Common myeloid progenitor, CD34-positive (primary cell): ENCODE measurements at regions not wholly inside any gene's neighbourhood (a gene's known extent, or its start where the extent isn't known, plus 50 kb on each side); places are given as distances from the start of the nearest gene placed in this dataset.

Source experiments
- CTCF ChIA-PET: fragments of 350-600 bp; sonication (Branson Sonifier 250); formaldehyde crosslinking; loops from one replicate; lab custom pipeline; 2021; ENCODE audit warnings: antibody characterized with exemption; lab: Charles Lee
- POLR2A ChIA-PET: fragments of 350-600 bp; sonication (Branson Sonifier 250); formaldehyde crosslinking; loops from one replicate; lab custom pipeline; 2021; ENCODE audit warnings: antibody characterized with exemption; lab: Charles Lee
- DNase-seq, 3 donors: peaks; one replicate each; pipeline versions ENCODE4 v3.0.0 to v3.0.0-alpha.2; 2013
- H3K27ac ChIP-seq, 2 experiments: 1 replicate in 1 of 2; 2 replicates in 1 of 2; pipeline ENCODE4 v1.7.0; 2013; ENCODE audit warnings: inconsistent platforms in 2 of 2, low read length in 2 of 2, mild to moderate bottlenecking in 2 of 2, low read depth in 1 of 2, moderate library complexity in 1 of 2; ENCODE audit not compliant: severe bottlenecking in 2 of 2, insufficient read depth in 1 of 2, poor library complexity in 1 of 2
- H3K27me3 ChIP-seq, 5 experiments: replicated peaks in 2 of 5; 1 replicate in 3 of 5; 2 replicates in 2 of 5; pipeline versions ENCODE4 v1.6.1 to v1.7.0; 2013; ENCODE audit warnings: low read length in 4 of 5, mild to moderate bottlenecking in 2 of 5, moderate library complexity in 2 of 5, inconsistent platforms in 1 of 5; ENCODE audit not compliant: insufficient read depth in 5 of 5, control insufficient read depth in 4 of 5
- H3K36me3 ChIP-seq, 4 experiments: 1 replicate in 2 of 4; 2 replicates in 2 of 4; pipeline versions ENCODE4 v1.6.1 to v1.7.0; 2013; ENCODE audit warnings: low read length in 3 of 4, control low read depth in 1 of 4, mild to moderate bottlenecking in 1 of 4; ENCODE audit not compliant: control insufficient read depth in 4 of 4, insufficient read depth in 4 of 4
- H3K4me1 ChIP-seq, 4 experiments: 1 replicate in 3 of 4; 2 replicates in 1 of 4; pipeline versions ENCODE4 v1.6.1 to v1.7.1; 2013; ENCODE audit warnings: low read length in 3 of 4, mild to moderate bottlenecking in 3 of 4, control low read depth in 1 of 4, inconsistent platforms in 1 of 4, moderate library complexity in 1 of 4; ENCODE audit not compliant: control insufficient read depth in 4 of 4, insufficient read depth in 4 of 4; ENCODE audit errors: control extremely low read depth in 1 of 4
- H3K4me3 ChIP-seq, 7 experiments: 1 replicate in 4 of 7; 2 replicates in 3 of 7; pipeline versions ENCODE4 v1.5.1 to v1.7.0; 2013; ENCODE audit warnings: mild to moderate bottlenecking in 7 of 7, low read length in 6 of 7, moderate library complexity in 6 of 7, inconsistent platforms in 2 of 7, low read depth in 2 of 7, control low read depth in 1 of 7; ENCODE audit not compliant: insufficient read depth in 4 of 7, control insufficient read depth in 1 of 7; ENCODE audit errors: extremely low read depth in 1 of 7
- H3K9me3 ChIP-seq, 5 experiments: 1 replicate in 4 of 5; 2 replicates in 1 of 5; pipeline versions ENCODE4 v1.6.1 to v1.7.1; 2013; ENCODE audit warnings: low read length in 4 of 5, mild to moderate bottlenecking in 2 of 5, inconsistent platforms in 1 of 5, low read depth in 1 of 5, moderate library complexity in 1 of 5; ENCODE audit not compliant: control insufficient read depth in 4 of 5, insufficient read depth in 2 of 5; ENCODE audit errors: control extremely low read depth in 1 of 5
- WGBS: methylation state at CpG from one replicate; pipeline ENCODE4 v1.1.5; 2013; ENCODE audit not compliant: insufficient coverage; 5-methylcytosine and 5-hydroxymethylcytosine counted together

DNA sequence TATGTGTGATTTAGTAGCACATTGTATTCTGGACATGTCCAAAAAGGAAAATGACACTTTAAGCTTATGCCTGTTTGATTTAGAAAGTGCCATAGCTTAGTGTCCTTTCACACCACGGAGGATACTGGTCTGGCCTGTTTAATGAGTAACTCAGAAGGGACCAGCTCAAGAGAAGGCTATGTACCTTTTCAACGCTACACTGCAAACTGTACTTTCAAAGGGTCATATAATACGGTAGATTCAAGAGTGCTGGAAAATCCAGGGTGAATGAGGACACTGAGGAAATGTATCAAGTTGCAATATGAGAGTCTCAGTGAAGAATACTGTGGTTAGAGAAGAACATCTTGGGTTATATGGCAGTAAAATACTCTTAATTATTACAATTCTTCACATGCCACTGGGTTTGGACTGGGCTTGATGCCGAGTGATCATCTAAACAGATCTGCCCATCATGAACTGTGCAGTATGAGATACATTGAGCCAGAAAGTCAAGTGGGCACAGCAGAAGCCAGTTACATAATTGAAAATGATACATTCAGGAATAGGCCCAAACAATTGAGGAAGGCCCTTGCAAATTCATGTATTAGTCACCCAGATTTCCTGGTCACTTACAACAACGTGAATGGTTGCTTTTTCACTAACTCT lies 1211.5 kb upstream of the CDH9 start:
- ChIA-PET POLR2A (no interaction called here), CTCF (no interaction called here)
- H3K4me1 ChIP-seq = no peaks in the 10 kb centered on the region
- no peaks in the 10 kb centered on the region for H3K36me3 ChIP-seq
- no peaks in the 10 kb centered on the region for H3K27me3 ChIP-seq
- H3K27ac ChIP-seq = no peak overlapping the region
- 92% methylated on average over 4 of the region's 5 CpGs for WGBS
- no peak for DNase-seq
- H3K4me3 ChIP-seq = no peak overlapping the region
- H3K9me3 ChIP-seq = peaks cover 0 to 4% (median 0%) of the 10 kb centered on the region in 5 experiments

DNA sequence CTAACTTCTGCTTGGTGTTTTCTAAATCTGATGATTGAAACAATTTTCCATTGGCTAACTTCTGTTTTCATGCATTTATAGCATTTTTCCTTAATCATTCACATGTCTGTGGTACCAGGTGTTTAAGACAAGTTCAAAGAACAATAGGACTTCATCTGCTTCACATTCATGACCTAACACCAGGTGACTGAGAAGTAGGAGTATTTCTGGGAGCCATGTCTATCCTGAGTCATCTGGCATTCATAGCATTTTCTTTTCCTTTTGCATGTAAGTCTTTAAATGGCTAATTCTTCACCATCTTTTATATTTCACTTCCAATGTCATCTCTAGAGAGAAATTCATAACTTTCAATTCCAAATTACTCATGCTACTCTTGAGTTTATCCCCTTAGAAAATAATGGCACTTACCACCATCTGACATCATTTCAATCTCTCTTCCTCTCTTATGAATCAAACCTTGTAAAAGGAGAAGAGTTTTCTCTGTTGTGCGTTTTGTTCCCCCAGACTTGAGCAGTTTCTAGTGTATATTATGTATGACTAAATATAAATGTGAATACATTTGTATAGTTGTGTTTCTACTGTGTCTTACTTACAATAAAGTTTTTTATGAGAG lies 1196.1 kb upstream of the CDH9 start:
- Histone ChIP-seq H3K27me3 (no peaks in the 10 kb centered on the region), H3K9me3 (no peaks in the 10 kb centered on the region), H3K36me3 (no peaks in the 10 kb centered on the region), H3K4me1 (no peaks in the 10 kb centered on the region), H3K27ac (no peak overlapping the region), H3K4me3 (no peak overlapping the region)
- WGBS = no CpG with 5 or more reads among the region's 1 CpG
- CTCF ChIA-PET = no interaction called here
- POLR2A ChIA-PET = no interaction called here
- DNase-seq = no peak

DNA sequence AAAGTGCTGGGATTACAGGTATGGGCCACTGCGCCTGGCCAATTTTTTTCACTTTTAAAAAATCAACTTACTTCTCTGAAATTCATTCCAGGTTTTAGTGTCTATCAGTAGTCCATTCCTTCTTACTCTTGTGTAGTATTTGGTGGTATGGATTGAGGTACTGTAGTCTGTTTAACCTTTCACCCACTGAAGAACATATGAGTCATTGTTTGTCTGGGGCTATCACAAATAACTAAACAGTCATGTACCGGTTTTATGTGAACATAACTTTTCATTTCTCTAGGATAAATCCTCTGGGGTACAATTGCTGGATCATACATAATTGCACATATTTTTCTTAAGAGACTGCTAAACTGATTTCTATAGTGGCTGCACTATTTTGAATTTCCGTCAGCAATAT lies 1188.0 kb upstream of the CDH9 start:
- H3K4me1 ChIP-seq = no peaks in the 10 kb centered on the region
- no peaks in the 10 kb centered on the region for H3K9me3 ChIP-seq
- no peaks in the 10 kb centered on the region for H3K36me3 ChIP-seq
- no peak for DNase-seq
- 100% methylated on average over 1 of the region's 3 CpGs for WGBS
- ChIA-PET POLR2A (no interaction called here), CTCF (no interaction called here)
- no peak overlapping the region for H3K4me3 ChIP-seq
- H3K27ac ChIP-seq = no peak overlapping the region
- no peaks in the 10 kb centered on the region for H3K27me3 ChIP-seq

DNA sequence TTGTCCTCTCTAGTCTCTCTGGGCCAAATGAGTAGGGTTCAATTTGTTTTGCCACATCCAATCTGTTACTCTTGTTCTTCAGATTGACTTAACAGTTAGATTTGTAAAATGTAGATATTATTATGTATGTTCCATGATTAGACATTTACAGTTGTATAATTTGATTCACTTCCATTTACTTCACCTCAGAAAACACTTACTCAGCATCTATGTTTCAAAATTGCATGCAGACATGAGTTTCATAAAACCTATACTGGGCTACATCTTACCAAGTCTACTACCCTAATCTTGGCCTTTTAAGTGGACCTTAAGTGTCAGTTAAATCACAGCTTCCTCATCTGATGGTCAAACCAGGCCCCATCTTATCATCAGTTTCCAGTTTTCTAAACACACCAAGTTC lies 1181.2 kb upstream of the CDH9 start:
- ChIA-PET POLR2A (no interaction called here), CTCF (no interaction called here)
- no peak overlapping the region for H3K4me3 ChIP-seq
- no peaks in the 10 kb centered on the region for H3K9me3 ChIP-seq
- H3K36me3 ChIP-seq = no peaks in the 10 kb centered on the region
- peaks cover 0 to 7% (median 0%) of the 10 kb centered on the region in 4 experiments for H3K4me1 ChIP-seq
- no peak for DNase-seq
- H3K27me3 ChIP-seq = no peaks in the 10 kb centered on the region
- no peak overlapping the region for H3K27ac ChIP-seq

DNA sequence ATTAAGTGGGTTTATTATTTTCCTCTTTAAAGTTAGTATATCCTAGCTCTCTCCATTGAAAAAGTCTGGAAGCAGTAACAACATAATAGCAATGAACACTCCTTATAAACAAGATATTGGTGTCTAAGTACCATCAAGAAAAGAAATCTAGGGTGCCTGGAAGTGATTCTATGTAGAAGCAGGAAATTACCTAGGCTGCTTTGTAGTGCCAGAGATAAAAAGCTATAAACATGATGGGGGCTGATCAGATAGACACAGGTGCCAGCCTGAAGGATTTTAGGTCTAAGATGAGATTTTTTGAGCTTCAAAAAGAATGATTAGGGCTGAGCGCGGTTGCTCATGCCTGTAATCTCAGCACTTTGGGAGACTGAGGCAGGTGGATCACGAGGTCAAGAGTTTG lies 1179.3 kb upstream of the CDH9 start:
- POLR2A ChIA-PET = no interaction called here
- no peak for DNase-seq
- Histone ChIP-seq H3K4me3 (no peak overlapping the region), H3K9me3 (no peaks in the 10 kb centered on the region), H3K36me3 (no peaks in the 10 kb centered on the region), H3K4me1 (peaks cover 0 to 7% (median 0%) of the 10 kb centered on the region in 4 experiments), H3K27ac (no peak overlapping the region), H3K27me3 (no peaks in the 10 kb centered on the region)
- WGBS = no CpG with 5 or more reads among the region's 3 CpGs
- CTCF ChIA-PET = no interaction called here

DNA sequence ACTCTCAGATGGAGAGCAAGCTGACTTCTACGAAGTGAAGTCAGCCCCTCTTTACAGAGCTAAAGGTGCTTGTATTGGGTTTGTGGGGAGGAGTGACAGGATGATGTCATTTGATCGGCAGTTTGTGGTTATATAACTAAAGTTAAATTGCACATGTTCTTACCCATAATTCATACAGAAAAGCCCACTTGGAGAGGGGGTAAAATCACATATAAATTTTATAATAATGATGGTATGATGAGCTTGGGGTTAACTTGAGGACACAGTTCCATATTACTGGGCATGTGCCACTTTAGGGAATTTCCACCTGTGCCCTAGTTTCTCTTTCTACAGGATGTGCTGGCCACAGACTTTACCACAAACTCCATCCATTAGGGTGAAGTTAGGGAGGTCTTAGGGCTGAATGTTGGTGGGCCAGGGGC lies 1178.6 kb upstream of the CDH9 start:
- Histone ChIP-seq H3K9me3 (no peaks in the 10 kb centered on the region), H3K27me3 (no peaks in the 10 kb centered on the region), H3K4me3 (no peak overlapping the region), H3K27ac (no peak overlapping the region), H3K4me1 (peaks cover 0 to 7% (median 0%) of the 10 kb centered on the region in 4 experiments), H3K36me3 (no peaks in the 10 kb centered on the region)
- DNase-seq = peak; percentile 3 to 70 (median 67)
- POLR2A ChIA-PET = no interaction called here
- CTCF ChIA-PET = no interaction called here
- WGBS = 100% methylated on average over 1 of the region's 2 CpGs

DNA sequence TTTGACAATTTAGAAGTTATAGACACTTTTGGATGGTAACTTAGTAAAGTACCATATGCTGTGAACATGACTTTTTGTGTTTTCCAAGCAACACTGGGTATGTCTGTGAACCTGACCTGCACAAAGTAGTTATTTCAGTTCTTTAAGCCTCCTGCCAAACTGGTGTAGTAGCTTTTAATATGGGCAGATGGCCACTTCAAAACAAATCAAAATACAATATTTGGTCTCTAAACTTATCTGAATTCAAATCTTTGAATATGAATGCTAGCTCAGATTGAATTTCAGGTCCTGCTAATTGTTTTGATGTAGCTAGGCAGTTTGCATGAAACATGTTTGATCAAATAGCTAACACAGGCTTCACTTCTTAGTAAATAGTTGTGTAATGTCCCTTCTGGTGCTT lies 1176.7 kb upstream of the CDH9 start:
- ChIA-PET POLR2A (no interaction called here), CTCF (no interaction called here)
- H3K27ac ChIP-seq = no peak overlapping the region
- no peaks in the 10 kb centered on the region for H3K36me3 ChIP-seq
- no peaks in the 10 kb centered on the region for H3K27me3 ChIP-seq
- no peak overlapping the region for H3K4me3 ChIP-seq
- no peak for DNase-seq
- H3K4me1 ChIP-seq = peaks cover 0 to 7% (median 0%) of the 10 kb centered on the region in 4 experiments
- H3K9me3 ChIP-seq = no peaks in the 10 kb centered on the region
